K562 (cell line): ENCODE measurements at regions not wholly inside any gene's neighbourhood (a gene's known extent, or its start where the extent isn't known, plus 50 kb on each side); places are given as distances from the start of the nearest gene placed in this dataset.

Experiments used
- CTCF ChIP-seq, 3 experiments: IDR thresholded peaks in 2 of 3; conservative IDR thresholded peaks in 1 of 3; 2 replicates each; pipeline ENCODE4 v1.5.1; 2011 to 2012; ENCODE audit warnings: low read length in 3 of 3, mild to moderate bottlenecking in 3 of 3, control low read depth in 2 of 3, improper control_type of control experiment in 1 of 3, inconsistent platforms in 1 of 3, low read depth in 1 of 3, mixed read lengths in 1 of 3, moderate library complexity in 1 of 3; ENCODE audit not compliant: insufficient read depth in 2 of 3
- POLR2AphosphoS5 ChIP-seq: IDR thresholded peaks from 2 replicates; pipeline ENCODE4 v1.6.1; 2011; ENCODE audit warnings: mild to moderate bottlenecking, low read depth, low read length, moderate library complexity; ENCODE audit not compliant: control insufficient read depth, insufficient read depth
- TBP ChIP-seq: optimal IDR thresholded peaks from 2 replicates; pipeline ENCODE3; 2011; ENCODE audit warnings: low read depth, low read length, improper control_type of control experiment
- ZBTB40 ChIP-seq, 2 experiments: fragments of 450-650 bp in 1 of 2; sonication (generic) in 1 of 2; formaldehyde crosslinking in 1 of 2; IDR thresholded peaks; 2 replicates each; pipeline versions ENCODE4 v1.7.1 to v1.9.0; 2016 to 2022; ENCODE audit warnings: inconsistent platforms in 1 of 2, mild to moderate bottlenecking in 1 of 2, missing genetic modification reagents in 1 of 2

- TF ChIP-seq ZBTB40 (IDR thresholded peaks at IDR 0.05) (no peak), ZBTB40 (CRISPR knock-in tag; IDR thresholded peaks at IDR 0.05) (no peak), POLR2AphosphoS5 (no peak), TBP (no peak), CTCF (IDR thresholded peaks at IDR 0.05 in 2 of 3, conservative IDR thresholded peaks at IDR 0.05 in 1 of 3; ENCODE audit: insufficient read depth in 2 of 3, low read depth in 1 of 3, low read length in 3 of 3) (no peak)
Observed at GRCh38 chr10:124211921-124212320, 118.5 kb upstream of the CHST15 start.
